ENCODE measurements at regions not wholly inside any gene's neighbourhood (a gene's known extent, or its start where the extent isn't known, plus 50 kb on each side); places are given as distances from the start of the nearest gene placed in this dataset.

DNA sequence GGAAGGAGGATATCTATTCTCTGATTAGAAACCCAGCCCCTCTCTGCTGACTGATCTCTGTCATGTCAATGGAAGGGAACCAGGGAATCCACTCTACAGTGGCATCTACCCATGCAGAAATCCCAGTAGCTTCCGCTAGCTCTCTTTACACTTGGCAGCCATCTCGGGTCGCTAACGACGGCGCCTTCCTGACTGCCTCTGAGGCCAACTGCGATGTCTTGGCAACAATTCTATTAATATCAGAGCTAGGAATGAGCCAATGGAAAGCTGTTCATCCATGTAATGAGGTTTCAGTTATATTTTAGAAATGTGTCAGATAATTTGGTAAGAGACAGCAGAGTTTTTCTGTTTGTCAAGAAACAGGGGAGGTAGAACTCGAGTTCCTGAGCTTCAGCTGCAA, 67.6 kb upstream of the ATP10B start:
- Mint-ChIP-seq H3K9me3 (no peaks in the 10 kb centered on the region), H3K27ac (no peak overlapping the region), H3K36me3 (no peaks in the 10 kb centered on the region), H3K4me1 (peaks cover 28% of the 10 kb centered on the region), H3K27me3 (ENCODE audit: low read depth) (peaks cover 1% of the 10 kb centered on the region), H3K4me3 (no peak overlapping the region)
- DNase-seq (ENCODE audit: low spot score in 2 of 2, unreplicated experiment in 2 of 2), result no peak
- TF ChIP-seq, protein P1, sequence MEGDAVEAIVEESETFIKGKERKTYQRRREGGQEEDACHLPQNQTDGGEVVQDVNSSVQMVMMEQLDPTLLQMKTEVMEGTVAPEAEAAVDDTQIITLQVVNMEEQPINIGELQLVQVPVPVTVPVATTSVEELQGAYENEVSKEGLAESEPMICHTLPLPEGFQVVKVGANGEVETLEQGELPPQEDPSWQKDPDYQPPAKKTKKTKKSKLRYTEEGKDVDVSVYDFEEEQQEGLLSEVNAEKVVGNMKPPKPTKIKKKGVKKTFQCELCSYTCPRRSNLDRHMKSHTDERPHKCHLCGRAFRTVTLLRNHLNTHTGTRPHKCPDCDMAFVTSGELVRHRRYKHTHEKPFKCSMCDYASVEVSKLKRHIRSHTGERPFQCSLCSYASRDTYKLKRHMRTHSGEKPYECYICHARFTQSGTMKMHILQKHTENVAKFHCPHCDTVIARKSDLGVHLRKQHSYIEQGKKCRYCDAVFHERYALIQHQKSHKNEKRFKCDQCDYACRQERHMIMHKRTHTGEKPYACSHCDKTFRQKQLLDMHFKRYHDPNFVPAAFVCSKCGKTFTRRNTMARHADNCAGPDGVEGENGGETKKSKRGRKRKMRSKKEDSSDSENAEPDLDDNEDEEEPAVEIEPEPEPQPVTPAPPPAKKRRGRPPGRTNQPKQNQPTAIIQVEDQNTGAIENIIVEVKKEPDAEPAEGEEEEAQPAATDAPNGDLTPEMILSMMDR (IDR thresholded peaks at IDR 0.05; ENCODE audit: unreplicated experiment), result no peak

- Mint-ChIP-seq H3K27ac (no peak overlapping the region), H3K27me3 (ENCODE audit: low read depth) (peaks cover 1% of the 10 kb centered on the region), H3K4me1 (peaks cover 18% of the 10 kb centered on the region), H3K4me3 (no peak overlapping the region), H3K9me3 (no peaks in the 10 kb centered on the region), H3K36me3 (no peaks in the 10 kb centered on the region)
- DNase-seq (ENCODE audit: low spot score in 2 of 2, unreplicated experiment in 2 of 2), result no peak
- TF ChIP-seq, protein P1 (IDR thresholded peaks at IDR 0.05; ENCODE audit: unreplicated experiment), result no peak
Measured at GRCh38 chr5:160918386-160918785, 66.4 kb upstream of the ATP10B start.

DNA sequence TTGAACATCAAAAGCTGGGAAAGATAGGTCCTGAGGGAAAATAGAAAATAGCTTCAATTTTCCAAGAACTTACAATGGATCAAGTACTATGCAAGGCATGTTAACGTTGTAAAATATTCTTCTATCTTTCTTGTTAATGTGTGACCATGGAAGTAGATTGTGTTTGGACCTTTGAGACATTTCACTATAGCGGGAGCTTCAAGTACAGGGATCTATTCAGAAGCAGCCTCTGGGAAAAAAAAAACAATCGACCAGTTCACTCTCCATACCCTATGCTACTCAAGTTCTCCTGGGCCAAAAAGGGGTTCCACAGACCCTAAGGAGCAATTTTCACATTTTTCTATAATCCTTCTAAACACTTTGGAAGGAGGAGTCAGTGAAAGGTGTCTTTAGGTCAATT, 54.1 kb upstream of the ATP10B start:
- Mint-ChIP-seq H3K4me1 (peaks cover 7% of the 10 kb centered on the region), H3K4me3 (no peak overlapping the region), H3K36me3 (no peaks in the 10 kb centered on the region), H3K27me3 (ENCODE audit: low read depth) (no peaks in the 10 kb centered on the region), H3K9me3 (no peaks in the 10 kb centered on the region), H3K27ac (no peak overlapping the region)
- DNase-seq (ENCODE audit: low spot score in 2 of 2, unreplicated experiment in 2 of 2), result no peak
- TF ChIP-seq, protein P1 (IDR thresholded peaks at IDR 0.05; ENCODE audit: unreplicated experiment), result no peak

- H3K9me3 Mint-ChIP-seq, result no peaks in the 10 kb centered on the region
- peaks cover 7% of the 10 kb centered on the region for H3K4me1 Mint-ChIP-seq
- no peaks in the 10 kb centered on the region for H3K36me3 Mint-ChIP-seq
- H3K27me3 Mint-ChIP-seq (ENCODE audit: low read depth), result no peaks in the 10 kb centered on the region
- no peak overlapping the region for H3K4me3 Mint-ChIP-seq
- H3K27ac Mint-ChIP-seq, result no peak overlapping the region
- TF ChIP-seq, protein P1 (IDR thresholded peaks at IDR 0.05; ENCODE audit: unreplicated experiment), result no peak
- no peak for DNase-seq (ENCODE audit: low spot score in 2 of 2, unreplicated experiment in 2 of 2)
Measured at GRCh38 chr5:160905285-160905684, 53.3 kb upstream of the ATP10B start.

DNA sequence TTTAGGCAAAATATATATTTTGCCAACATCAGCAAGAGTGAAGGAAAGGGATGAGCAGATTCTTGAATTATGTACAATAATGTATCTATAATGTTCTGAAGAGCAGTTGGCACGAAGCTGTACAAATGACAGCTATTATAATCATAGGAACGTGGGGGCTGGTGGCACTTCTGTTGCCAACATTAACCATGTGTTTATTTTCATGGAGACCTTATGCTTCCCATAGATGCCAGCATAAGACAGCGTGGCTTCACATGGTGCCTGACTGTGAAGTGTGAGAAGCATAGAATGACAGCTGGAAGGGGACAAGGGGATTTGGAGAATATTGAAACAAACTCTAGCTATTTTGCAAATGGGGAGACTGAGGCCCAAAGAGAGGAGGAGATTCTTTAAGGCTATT, 52.6 kb upstream of the ATP10B start:
- Mint-ChIP-seq H3K9me3 (no peaks in the 10 kb centered on the region), H3K27me3 (ENCODE audit: low read depth) (no peaks in the 10 kb centered on the region), H3K36me3 (no peaks in the 10 kb centered on the region), H3K4me3 (no peak overlapping the region), H3K27ac (no peak overlapping the region), H3K4me1 (peaks cover 7% of the 10 kb centered on the region)
- DNase-seq (ENCODE audit: low spot score in 2 of 2, unreplicated experiment in 2 of 2), result no peak
- TF ChIP-seq, protein P1 (IDR thresholded peaks at IDR 0.05; ENCODE audit: unreplicated experiment), result no peak

GRCh38 chr5:160903551-160903950, 51.5 kb upstream of the ATP10B start:
- TF ChIP-seq, protein P1 (IDR thresholded peaks at IDR 0.05; ENCODE audit: unreplicated experiment), result no peak
- no peaks in the 10 kb centered on the region for H3K9me3 Mint-ChIP-seq
- no peak for DNase-seq (ENCODE audit: low spot score in 2 of 2, unreplicated experiment in 2 of 2)
- H3K27me3 Mint-ChIP-seq (ENCODE audit: low read depth), result no peaks in the 10 kb centered on the region
- H3K36me3 Mint-ChIP-seq, result no peaks in the 10 kb centered on the region
- H3K4me3 Mint-ChIP-seq, result no peak overlapping the region
- H3K27ac Mint-ChIP-seq, result no peak overlapping the region
- H3K4me1 Mint-ChIP-seq, result peaks cover 7% of the 10 kb centered on the region

Measured in mesothelial cell of epicardium (in vitro differentiated cells).